Uterus (tissue), 3 donors: ENCODE measurements at regions not wholly inside any gene's neighbourhood (a gene's known extent, or its start where the extent isn't known, plus 50 kb on each side); places are given as distances from the start of the nearest gene placed in this dataset.

Source experiments
- DNase-seq, 2 donors: peaks; one replicate each; pipeline ENCODE4 v3.0.0-alpha.2; 2019 to 2020
- H3K27ac ChIP-seq, 2 donors: fragments of 200-600 bp; sonication (generic); 1 replicate in 1 of 2; 2 replicates in 1 of 2; pipeline ENCODE4 v1.5.1; 2016 to 2018
- H3K27me3 ChIP-seq, 2 donors: fragments of 200-600 bp; sonication (generic); one replicate each; pipeline ENCODE4 v1.5.1; 2018 to 2019; ENCODE audit warnings: control low read depth in 1 of 2
- H3K36me3 ChIP-seq, 2 donors: fragments of 200-600 bp; sonication (generic); one replicate each; pipeline ENCODE4 v1.5.1; 2019; ENCODE audit warnings: control low read depth in 1 of 2
- H3K4me1 ChIP-seq, 2 donors: fragments of 200-600 bp; sonication (generic); one replicate each; pipeline ENCODE4 v1.5.1; 2018 to 2019; ENCODE audit warnings: control low read depth in 1 of 2
- H3K4me3 ChIP-seq, 2 donors: fragments of 200-600 bp; sonication (generic); 1 replicate in 1 of 2; 2 replicates in 1 of 2; pipeline ENCODE4 v1.5.1; 2018 to 2019; ENCODE audit warnings: mild to moderate bottlenecking in 1 of 2
- H3K9me3 ChIP-seq, 2 donors: fragments of 200-600 bp; sonication (generic); one replicate each; pipeline ENCODE4 v1.5.1; 2019; ENCODE audit warnings: control low read depth in 1 of 2
- POLR2A ChIP-seq, 2 donors: fragments of 450-650 bp; IDR thresholded peaks; one replicate each; pipeline ENCODE4 v1.6.1; 2016; ENCODE audit warnings: antibody characterized with exemption in 2 of 2, mild to moderate bottlenecking in 1 of 2, moderate library complexity in 1 of 2
- intact Hi-C: fragments of 100-400 bp; cut with DNase I; formaldehyde crosslinking; loops from one replicate; pipeline ENCODE4 v1.15.1; 2023; ENCODE audit warnings: low total_unique reads
- TF ChIP-seq, protein P1 (sequence below), 4 experiments: fragments of 200-600 bp in 2 of 4; fragments of 450-650 bp in 2 of 4; sonication (generic) in 2 of 4; IDR thresholded peaks; one replicate each; pipeline ENCODE4 v1.5.1; 2016 to 2019; ENCODE audit warnings: antibody characterized with exemption in 4 of 4, mild to moderate bottlenecking in 2 of 4, moderate library complexity in 1 of 4
- donor health status: DM: yes; HTN: yes; CAD: no.

DNA sequence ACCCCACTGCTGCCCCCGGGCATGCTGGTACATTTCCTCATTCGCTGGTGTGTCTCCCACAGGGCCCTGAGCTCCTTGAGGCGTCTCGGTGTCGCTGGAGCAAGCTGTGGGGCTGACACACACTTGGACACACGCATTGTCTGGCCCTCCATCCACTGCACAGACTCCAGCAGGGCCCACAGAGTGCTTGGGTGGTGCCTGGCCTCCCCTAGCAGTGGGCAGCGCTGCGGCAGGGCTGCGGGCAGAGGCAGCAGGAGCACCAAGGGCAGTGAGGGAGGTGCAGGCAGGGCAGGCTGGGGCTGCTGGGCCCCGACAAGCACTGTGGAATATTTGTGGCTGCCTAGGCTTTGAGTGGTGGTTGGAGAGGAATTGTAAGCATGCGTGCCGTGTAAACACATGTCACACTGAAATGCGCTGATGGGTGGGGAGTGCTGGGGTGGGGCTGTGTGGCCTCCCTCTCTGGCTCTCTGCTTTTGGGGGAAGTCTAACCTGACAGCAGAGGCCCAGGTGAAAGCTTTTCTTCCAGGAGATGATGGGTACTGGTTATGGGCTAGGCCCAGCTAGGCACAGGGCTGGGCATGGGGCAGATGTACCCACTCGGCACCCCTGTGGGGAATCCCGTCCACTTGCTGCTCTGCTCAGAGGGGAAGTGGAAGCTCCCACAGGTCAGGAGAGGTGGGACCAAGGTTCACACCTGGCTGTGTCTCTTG lies 55.5 kb upstream of the HS6ST1 start:
- Histone ChIP-seq H3K27me3 (no peaks in the 10 kb centered on the region), H3K9me3 (no peaks in the 10 kb centered on the region), H3K36me3 (no peaks in the 10 kb centered on the region), H3K4me1 (peaks cover 7 to 19% of the 10 kb centered on the region in 2 donors), H3K4me3 (no peak overlapping the region), H3K27ac (peak overlapping the region in 1 of 2 donors; percentile 63)
- intact Hi-C loops = no loop called here
- DNase-seq = peak; percentile 12 to 19
- TF ChIP-seq, protein P1, sequence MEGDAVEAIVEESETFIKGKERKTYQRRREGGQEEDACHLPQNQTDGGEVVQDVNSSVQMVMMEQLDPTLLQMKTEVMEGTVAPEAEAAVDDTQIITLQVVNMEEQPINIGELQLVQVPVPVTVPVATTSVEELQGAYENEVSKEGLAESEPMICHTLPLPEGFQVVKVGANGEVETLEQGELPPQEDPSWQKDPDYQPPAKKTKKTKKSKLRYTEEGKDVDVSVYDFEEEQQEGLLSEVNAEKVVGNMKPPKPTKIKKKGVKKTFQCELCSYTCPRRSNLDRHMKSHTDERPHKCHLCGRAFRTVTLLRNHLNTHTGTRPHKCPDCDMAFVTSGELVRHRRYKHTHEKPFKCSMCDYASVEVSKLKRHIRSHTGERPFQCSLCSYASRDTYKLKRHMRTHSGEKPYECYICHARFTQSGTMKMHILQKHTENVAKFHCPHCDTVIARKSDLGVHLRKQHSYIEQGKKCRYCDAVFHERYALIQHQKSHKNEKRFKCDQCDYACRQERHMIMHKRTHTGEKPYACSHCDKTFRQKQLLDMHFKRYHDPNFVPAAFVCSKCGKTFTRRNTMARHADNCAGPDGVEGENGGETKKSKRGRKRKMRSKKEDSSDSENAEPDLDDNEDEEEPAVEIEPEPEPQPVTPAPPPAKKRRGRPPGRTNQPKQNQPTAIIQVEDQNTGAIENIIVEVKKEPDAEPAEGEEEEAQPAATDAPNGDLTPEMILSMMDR (IDR thresholded peaks at IDR 0.05) = no peak
- TF ChIP-seq POLR2A (IDR thresholded peaks at IDR 0.05) = no peak

GRCh38 chr2:128374711-128375413 lies 56.2 kb upstream of the HS6ST1 start:
- intact Hi-C loops = no loop called here
- peak in 1 of 2 donors; percentile 25 for DNase-seq

DNA sequence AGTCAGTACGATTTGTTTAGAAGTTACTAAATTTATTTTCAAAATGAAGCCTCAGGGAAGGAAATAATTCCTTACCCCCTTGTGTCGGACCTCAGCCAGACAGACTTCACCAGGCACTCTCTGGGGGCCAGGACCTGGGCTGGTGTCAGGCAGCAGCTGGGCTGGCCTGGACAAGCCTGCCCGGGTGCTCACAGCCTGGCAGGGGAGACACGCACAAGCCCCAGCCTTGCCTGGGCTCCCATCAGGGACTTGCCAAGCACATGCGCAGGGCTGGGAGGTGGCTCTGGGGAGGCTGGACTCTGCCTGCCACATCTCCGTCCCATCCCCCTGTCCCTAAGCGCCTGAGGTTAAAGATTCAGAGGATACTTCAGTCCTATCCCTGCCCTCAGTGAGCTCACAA lies 56.8 kb upstream of the HS6ST1 start:
- TF ChIP-seq, protein P1 (IDR thresholded peaks at IDR 0.05) = no peak
- TF ChIP-seq POLR2A (IDR thresholded peaks at IDR 0.05) = no peak
- peak overlapping the region; percentile 62 to 63 for H3K27ac ChIP-seq

More at GRCh38 chr2:128374711-128375413, 56.2 kb upstream of the HS6ST1 start:
- Histone ChIP-seq H3K4me3 (no peak overlapping the region), H3K27me3 (no peaks in the 10 kb centered on the region), H3K27ac (peak overlapping the region; percentile 62 to 63), H3K9me3 (no peaks in the 10 kb centered on the region), H3K4me1 (peaks cover 10 to 23% of the 10 kb centered on the region in 2 donors), H3K36me3 (no peaks in the 10 kb centered on the region)
- TF ChIP-seq, protein P1 (IDR thresholded peaks at IDR 0.05) = no peak
- no peak for TF ChIP-seq POLR2A (IDR thresholded peaks at IDR 0.05)

GRCh38 chr2:128376241-128377041 lies 57.8 kb upstream of the HS6ST1 start:
- no peak for TF ChIP-seq POLR2A (IDR thresholded peaks at IDR 0.05)
- TF ChIP-seq, protein P1 (IDR thresholded peaks at IDR 0.05) = no peak
- Histone ChIP-seq H3K27ac (peak overlapping the region in 1 of 2 donors; percentile 63), H3K27me3 (no peaks in the 10 kb centered on the region), H3K4me3 (no peak overlapping the region), H3K9me3 (no peaks in the 10 kb centered on the region), H3K36me3 (no peaks in the 10 kb centered on the region), H3K4me1 (peaks cover 24 to 31% of the 10 kb centered on the region in 2 donors)
- intact Hi-C loops = no loop called here
- DNase-seq = peak in 1 of 2 donors; percentile 17

More for the DNA sequence above, 56.8 kb upstream of the HS6ST1 start:
- DNase-seq = peak in 1 of 2 donors; percentile 26
- intact Hi-C loops = no loop called here
- H3K9me3 ChIP-seq = no peaks in the 10 kb centered on the region
- H3K36me3 ChIP-seq = no peaks in the 10 kb centered on the region
- H3K4me3 ChIP-seq = no peak overlapping the region
- peaks cover 16 to 29% of the 10 kb centered on the region in 2 donors for H3K4me1 ChIP-seq
- H3K27me3 ChIP-seq = no peaks in the 10 kb centered on the region
